ENCODE measurements at regions not wholly inside any gene's neighbourhood (a gene's known extent, or its start where the extent isn't known, plus 50 kb on each side); places are given as distances from the start of the nearest gene placed in this dataset.
"Not testable (repeated sequence)": the region's sequence is repeated elsewhere in the genome, so short reads cannot be mapped to it uniquely, and the experiment has no call there.

- no peak for TF ChIP-seq CTCF (IDR thresholded peaks at IDR 0.05; ENCODE audit: borderline replicate concordance, insufficient read depth, low read depth, low read length)
Measured at GRCh38 chr10:27312854-27313253, 72.3 kb upstream of the ACBD5 start.

GRCh38 chr10:27311809-27312208 is 71.2 kb upstream of the ACBD5 start:
- H3K4me3 ChIP-seq (ENCODE audit: low read depth, low read length), result not testable (repeated sequence)

More at GRCh38 chr10:27312854-27313253, 72.3 kb upstream of the ACBD5 start:
- H3K4me3 ChIP-seq (ENCODE audit: low read depth, low read length), result no peak overlapping the region

- H3K4me3 ChIP-seq (ENCODE audit: low read depth, low read length), result not testable (repeated sequence)
Measured at GRCh38 chr10:27298522-27298850, 57.9 kb upstream of the ACBD5 start.

- TF ChIP-seq CTCF (IDR thresholded peaks at IDR 0.05; ENCODE audit: borderline replicate concordance, insufficient read depth, low read depth, low read length), result no peak
- H3K4me3 ChIP-seq (ENCODE audit: low read depth, low read length), result no peak overlapping the region
Measured at GRCh38 chr10:27297844-27298521, 57.4 kb upstream of the ACBD5 start.

GRCh38 chr10:27296285-27296684 is 55.7 kb upstream of the ACBD5 start:
- not testable (repeated sequence) for H3K4me3 ChIP-seq (ENCODE audit: low read depth, low read length)

- not testable (repeated sequence) for H3K4me3 ChIP-seq (ENCODE audit: low read depth, low read length)
Measured at GRCh38 chr10:27291253-27291895, 50.8 kb upstream of the ACBD5 start.
